BE2C (cell line): ENCODE measurements at regions not wholly inside any gene's neighbourhood (a gene's known extent, or its start where the extent isn't known, plus 50 kb on each side); places are given as distances from the start of the nearest gene placed in this dataset.
"Not testable (repeated sequence)": the region's sequence is repeated elsewhere in the genome, so short reads cannot be mapped to it uniquely, and the experiment has no call there.

Experiments used
- DNase-seq: peaks from one replicate; pipeline ENCODE4 v3.0.0-alpha.2; 2020
- H3K27me3 ChIP-seq: fragments of 250-450 bp; sonication (Bioruptor Pico); 2 replicates; pipeline ENCODE4 v1.5.1; 2020; ENCODE audit warnings: mild to moderate bottlenecking
- H3K36me3 ChIP-seq: fragments of 250-450 bp; sonication (Bioruptor Pico); 2 replicates; pipeline ENCODE4 v1.5.1; 2020; ENCODE audit warnings: mild to moderate bottlenecking
- H3K4me1 ChIP-seq: fragments of 250-450 bp; sonication (Bioruptor Pico); 2 replicates; pipeline ENCODE4 v1.5.1; 2020
- H3K4me3 ChIP-seq: 2 replicates; pipeline ENCODE4 v1.5.1; 2011; ENCODE audit warnings: low read depth, low read length
- H3K9me3 ChIP-seq: fragments of 250-450 bp; sonication (Bioruptor Pico); 2 replicates; pipeline ENCODE4 v1.5.1; 2020
- TF ChIP-seq, protein P1 (sequence below): IDR thresholded peaks from 2 replicates; pipeline ENCODE4 v1.5.1; 2012; ENCODE audit warnings: mild to moderate bottlenecking, low read depth, low read length

DNA sequence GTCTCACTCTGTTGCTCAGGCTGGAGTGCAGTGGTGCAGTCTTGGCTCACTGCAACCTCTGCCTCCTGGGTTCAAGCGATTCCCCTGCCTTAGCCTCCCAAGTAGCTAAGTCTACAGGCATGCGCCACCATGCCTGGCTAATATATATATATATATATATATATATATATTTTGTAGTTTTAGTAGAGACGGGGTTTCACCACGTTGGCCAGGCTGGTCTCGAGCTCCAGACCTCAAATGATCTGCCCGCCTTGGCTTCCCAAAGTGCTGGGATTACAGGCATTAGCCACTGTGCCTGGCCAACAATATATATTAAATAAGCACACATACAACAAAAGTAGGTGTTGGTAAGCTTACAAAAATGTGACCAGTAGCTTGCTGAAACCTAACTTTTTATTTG is 1364.3 kb downstream of the CDH12 start:
- not testable (repeated sequence) for H3K4me3 ChIP-seq, H3K9me3 ChIP-seq, H3K4me1 ChIP-seq, DNase-seq, H3K36me3 ChIP-seq, H3K27me3 ChIP-seq

DNA sequence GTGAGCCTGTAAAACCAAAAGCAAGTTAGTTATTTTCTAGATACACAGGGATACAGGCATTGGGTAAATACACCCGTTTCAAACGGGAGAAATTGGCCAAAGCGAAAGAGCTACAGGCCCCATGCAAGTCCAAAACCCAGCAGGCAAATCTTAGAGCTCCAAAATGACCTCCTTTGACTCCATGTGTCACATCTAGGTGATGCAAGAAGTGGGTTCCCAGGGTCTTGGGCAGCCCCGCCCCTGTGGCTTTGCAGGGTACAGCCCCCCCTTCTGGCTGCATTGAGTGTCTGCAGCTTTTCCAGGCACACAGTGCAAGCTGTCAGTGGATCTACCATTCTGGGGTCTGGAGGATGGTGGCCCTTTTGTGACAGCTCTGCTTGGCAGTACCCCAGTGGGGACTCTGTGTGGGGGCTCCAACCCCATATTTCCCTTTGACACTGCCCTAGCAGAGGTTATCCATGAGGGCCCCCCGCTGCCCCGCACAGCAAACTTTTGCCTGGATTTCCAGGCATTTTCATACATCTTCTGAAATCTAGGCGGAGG is 1367.6 kb downstream of the CDH12 start:
- TF ChIP-seq, protein P1, sequence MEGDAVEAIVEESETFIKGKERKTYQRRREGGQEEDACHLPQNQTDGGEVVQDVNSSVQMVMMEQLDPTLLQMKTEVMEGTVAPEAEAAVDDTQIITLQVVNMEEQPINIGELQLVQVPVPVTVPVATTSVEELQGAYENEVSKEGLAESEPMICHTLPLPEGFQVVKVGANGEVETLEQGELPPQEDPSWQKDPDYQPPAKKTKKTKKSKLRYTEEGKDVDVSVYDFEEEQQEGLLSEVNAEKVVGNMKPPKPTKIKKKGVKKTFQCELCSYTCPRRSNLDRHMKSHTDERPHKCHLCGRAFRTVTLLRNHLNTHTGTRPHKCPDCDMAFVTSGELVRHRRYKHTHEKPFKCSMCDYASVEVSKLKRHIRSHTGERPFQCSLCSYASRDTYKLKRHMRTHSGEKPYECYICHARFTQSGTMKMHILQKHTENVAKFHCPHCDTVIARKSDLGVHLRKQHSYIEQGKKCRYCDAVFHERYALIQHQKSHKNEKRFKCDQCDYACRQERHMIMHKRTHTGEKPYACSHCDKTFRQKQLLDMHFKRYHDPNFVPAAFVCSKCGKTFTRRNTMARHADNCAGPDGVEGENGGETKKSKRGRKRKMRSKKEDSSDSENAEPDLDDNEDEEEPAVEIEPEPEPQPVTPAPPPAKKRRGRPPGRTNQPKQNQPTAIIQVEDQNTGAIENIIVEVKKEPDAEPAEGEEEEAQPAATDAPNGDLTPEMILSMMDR, result peak; percentile 20
- H3K4me3 ChIP-seq, DNase-seq, H3K4me1 ChIP-seq, H3K9me3 ChIP-seq, H3K36me3 ChIP-seq, H3K27me3 ChIP-seq: not testable (repeated sequence)

DNA sequence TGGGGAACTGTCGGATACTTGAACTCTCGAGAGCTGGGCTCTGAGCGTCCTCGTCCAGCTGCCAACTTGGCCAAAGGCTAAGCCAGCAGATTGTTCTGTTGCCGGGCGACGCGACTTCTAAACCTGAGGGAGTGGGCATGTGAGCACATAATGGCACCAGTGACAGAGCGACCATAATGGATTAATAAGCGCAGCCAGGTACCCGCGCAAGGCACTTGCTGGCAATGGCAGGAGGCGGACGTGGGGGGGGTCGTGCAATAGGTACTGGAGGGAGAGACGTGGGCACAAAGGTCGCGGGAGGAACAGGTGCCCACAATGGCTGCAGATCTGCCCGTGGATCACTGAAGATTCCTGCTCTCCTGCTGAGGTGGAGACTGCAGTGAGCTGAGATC is 1368.7 kb downstream of the CDH12 start:
- DNase-seq, H3K4me3 ChIP-seq, H3K4me1 ChIP-seq, H3K36me3 ChIP-seq, H3K9me3 ChIP-seq, H3K27me3 ChIP-seq: not testable (repeated sequence)

DNA sequence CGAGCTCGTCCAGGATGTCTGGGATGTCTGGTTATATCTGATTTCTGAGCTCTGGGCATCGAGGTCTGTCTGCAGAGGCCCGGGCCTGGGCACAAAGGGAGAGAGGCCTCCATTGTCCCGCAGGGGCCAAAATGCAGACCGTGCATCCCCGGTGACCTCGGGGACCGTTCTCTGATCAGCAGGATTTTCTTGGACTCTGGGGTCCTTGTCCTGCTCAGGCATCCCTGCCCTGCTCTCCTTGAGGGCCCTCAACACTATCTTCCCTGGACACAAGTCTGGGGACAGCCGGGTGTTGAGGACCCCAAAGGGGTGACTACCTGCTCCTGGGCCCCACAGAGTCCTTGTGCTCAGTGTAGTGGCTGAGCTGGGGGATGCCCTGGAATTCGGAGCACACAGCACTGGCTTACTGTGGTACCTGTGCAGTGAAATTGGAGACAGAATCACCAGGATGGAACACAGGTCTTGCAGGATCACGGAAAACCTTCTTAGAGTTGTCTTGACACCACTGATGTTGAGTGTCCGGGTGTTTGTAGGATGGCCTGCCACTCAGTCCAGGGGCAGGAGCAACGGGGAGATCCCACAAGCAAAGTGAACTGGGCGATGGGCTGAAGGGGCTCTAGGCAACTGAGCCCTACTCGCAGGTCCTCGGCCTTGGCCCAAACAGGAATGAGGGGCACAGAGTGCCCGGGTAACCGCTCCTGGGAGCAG is 1369.2 kb downstream of the CDH12 start:
- not testable (repeated sequence) for DNase-seq, H3K36me3 ChIP-seq

DNA sequence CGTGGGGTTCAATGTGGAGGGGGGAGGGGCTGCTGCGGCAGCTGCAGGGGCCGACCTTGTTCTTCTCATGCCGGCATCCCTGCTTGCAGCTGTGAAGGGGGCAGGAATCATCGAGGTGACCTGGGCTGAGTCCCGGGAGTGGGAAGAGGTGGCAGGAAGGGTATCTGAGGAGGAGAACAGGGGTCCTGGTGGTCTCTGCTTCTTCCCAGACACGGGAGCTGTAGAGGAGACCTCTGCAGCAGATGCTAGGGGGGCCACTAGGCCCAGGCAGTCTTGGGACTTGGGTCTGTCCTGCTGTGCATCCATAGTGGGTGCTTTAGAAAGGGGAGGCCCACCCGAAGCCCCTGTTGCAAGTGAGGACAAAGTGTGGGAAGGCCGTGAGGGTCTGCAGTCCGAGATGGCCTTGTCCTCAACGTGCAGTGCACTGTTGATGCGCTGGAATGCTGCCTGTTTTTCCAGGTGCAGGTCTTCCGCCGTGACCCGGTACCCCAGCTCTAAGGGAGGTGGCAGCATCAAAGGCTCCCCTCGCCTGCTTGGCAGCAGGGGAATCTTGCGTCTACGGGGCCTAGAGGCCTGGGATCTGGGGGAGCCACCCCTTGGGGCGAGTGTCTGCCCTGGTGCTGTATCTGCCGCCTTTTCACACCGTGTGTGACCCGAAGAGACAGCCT is 1370.0 kb downstream of the CDH12 start:
- not testable (repeated sequence) for H3K27me3 ChIP-seq, H3K4me3 ChIP-seq, H3K36me3 ChIP-seq, H3K9me3 ChIP-seq, DNase-seq, H3K4me1 ChIP-seq

More for the DNA sequence above, 1369.2 kb downstream of the CDH12 start:
- H3K27me3 ChIP-seq, H3K4me3 ChIP-seq, H3K4me1 ChIP-seq, H3K9me3 ChIP-seq: not testable (repeated sequence)

DNA sequence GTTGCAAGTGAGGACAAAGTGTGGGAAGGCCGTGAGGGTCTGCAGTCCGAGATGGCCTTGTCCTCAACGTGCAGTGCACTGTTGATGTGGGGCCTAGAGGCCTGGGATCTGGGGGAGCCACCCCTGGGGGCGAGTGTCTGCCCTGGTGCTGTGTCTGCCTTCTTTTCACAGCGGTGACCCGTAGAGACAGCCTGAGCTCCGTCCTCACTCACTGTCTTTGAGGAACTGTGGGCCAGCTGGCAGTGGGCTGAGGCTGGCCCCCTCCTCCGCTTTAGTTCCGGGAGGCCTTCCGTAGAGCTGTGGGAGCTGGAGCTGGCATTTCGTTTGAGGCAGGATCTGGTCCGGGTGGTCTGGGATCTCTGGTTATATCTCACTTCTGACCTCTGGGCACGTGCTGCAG is 1370.6 kb downstream of the CDH12 start:
- not testable (repeated sequence) for H3K4me3 ChIP-seq, H3K27me3 ChIP-seq, H3K4me1 ChIP-seq, H3K9me3 ChIP-seq, DNase-seq, H3K36me3 ChIP-seq

DNA sequence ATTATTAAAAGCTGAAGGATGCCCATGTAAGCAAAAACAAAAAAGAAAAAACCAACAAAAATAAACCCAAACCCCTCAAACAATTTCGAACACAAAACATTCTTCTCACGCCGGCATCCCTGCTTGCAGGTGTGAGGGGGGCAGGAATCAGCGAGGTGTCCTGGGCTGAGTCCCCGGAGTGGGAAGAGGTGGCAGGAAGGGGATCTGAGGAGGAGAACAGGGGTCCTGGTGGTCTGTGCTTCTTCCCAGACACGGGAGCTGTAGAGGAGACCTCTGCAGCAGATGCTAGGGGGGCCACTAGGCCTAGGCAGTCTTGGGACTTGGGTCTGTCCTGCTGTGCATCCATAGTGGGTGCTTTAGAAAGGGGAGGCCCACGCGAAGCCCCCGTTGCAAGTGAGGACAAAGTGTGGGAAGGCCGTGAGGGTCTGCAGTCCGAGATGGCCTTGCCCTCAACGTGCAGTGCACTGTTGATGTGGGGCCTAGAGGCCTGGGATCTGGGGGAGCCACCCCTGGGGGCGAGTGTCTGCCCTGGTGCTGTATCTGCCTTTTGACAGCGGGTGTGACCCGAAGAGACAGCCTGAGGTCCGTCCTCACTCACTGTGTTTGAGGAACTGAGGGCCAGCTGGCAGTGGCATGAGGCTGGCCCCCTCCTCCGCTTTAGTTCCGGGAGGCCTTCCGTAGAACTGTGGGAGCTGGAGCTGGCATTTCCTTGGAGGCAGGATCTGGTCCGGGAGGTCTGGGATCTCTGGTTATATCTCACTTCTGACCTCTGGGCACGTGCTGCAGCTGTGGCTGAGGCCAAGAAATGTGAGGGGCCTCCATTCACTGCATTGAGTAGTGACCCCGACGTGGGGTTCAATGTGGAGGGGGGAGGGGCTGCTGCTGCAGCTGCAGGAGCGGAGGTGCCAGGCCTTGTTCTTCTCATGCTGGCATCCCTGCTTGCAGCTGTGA is 1371.5 kb downstream of the CDH12 start:
- not testable (repeated sequence) for H3K9me3 ChIP-seq, H3K36me3 ChIP-seq, H3K4me3 ChIP-seq, H3K27me3 ChIP-seq, DNase-seq, H3K4me1 ChIP-seq

DNA sequence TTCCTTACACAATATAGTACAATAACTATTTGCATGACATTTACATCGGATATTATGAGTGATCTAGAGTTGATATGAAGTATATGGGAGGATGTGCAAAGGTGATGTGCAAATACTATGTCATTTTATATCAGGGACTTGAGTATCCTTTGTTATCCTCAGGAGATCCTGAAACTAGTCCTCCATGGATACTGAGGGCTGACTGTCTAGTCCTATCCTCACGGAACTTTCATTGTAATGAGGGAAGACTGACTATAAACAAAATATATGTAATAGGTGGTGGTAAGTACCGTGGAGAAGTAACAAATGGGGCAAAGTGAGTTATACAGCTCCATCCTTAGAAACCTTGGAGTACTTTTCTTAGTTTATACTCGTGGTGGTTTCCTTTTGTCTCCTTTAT is 1373.1 kb downstream of the CDH12 start:
- H3K36me3 ChIP-seq, DNase-seq, H3K4me3 ChIP-seq, H3K4me1 ChIP-seq, H3K27me3 ChIP-seq, H3K9me3 ChIP-seq: not testable (repeated sequence)

DNA sequence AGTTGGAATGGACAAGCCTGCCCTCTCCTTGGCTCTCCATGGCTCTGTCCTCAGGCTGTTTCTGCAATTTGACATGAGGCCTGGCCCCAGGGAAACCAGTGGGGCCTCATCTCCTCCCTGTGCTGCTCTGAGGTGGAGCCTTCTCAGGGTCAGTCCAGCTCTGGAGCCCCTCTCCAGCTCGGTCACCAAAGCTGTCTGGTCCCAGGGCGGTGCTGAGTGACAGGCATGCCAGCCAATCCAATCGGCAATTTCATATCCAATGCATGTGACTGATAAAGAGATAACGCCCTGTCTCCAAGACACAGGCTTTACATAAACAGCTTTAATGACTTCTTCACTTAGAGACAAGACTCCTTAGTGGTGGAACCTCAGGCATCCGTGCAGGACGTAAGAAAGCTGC is 1379.2 kb downstream of the CDH12 start:
- DNase-seq, result not testable (repeated sequence)

DNA sequence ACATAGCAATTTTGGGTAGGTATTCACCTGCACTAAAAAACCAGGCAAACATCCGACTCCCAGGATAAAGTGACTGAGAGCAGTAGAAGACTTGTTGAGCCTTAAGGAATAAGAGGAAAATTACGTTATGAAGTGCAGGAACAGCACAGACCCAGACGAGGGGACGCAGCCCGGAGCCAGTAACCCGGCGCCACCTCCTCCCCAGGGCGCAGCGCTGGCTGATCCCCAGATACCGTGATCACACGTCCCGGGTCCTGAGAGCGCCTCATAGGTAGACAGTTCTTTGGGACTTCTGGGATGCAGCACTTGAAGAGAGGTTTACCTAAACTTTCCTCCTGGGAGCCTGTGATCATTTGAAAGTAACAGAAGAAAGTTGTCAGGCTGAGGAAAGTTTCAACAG is 1379.7 kb downstream of the CDH12 start:
- H3K4me3 ChIP-seq, H3K9me3 ChIP-seq, H3K4me1 ChIP-seq, H3K36me3 ChIP-seq, H3K27me3 ChIP-seq, DNase-seq: not testable (repeated sequence)

More for the DNA sequence above, 1379.2 kb downstream of the CDH12 start:
- not testable (repeated sequence) for H3K27me3 ChIP-seq, H3K4me3 ChIP-seq, H3K4me1 ChIP-seq, H3K9me3 ChIP-seq, H3K36me3 ChIP-seq

DNA sequence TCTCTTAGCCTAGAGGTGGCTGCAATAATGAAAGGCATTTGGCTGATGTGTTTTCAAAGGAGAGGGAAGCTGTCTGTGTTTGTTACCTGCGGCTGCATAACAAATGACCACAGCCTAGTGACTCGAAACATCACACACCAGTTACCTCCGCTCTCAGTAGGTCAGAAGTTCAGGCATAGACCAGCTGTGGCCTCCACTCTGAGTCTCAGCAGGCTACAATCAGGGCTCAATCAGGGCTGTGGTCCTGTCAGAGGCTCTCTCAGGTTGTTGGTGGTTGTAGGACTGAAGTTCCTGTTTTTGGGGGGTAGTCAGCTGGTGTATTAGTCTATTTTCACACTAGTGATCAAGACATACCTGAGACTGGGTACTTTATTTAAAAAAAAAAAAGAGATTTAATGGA is 1381.5 kb downstream of the CDH12 start:
- not testable (repeated sequence) for H3K4me3 ChIP-seq, DNase-seq, H3K4me1 ChIP-seq, H3K9me3 ChIP-seq, H3K27me3 ChIP-seq, H3K36me3 ChIP-seq
